Heart right ventricle (tissue), 16 donors: ENCODE measurements at regions not wholly inside any gene's neighbourhood (a gene's known extent, or its start where the extent isn't known, plus 50 kb on each side); places are given as distances from the start of the nearest gene placed in this dataset.

Experiments used
- ATAC-seq, 8 donors: fragments of 200-7000 bp; cut with Tn5 transposase; one replicate each; pipeline ENCODE4 v1.9.1; 2020; ENCODE audit warnings: mild to moderate bottlenecking in 8 of 8, moderate library complexity in 8 of 8, moderate number of reproducible peaks in 1 of 8
- DNase-seq, 2 donors: peaks; one replicate each; pipeline ENCODE4 v3.0.0-alpha.2; 2020
- H3K27ac ChIP-seq, 10 donors: fragments of 200-600 bp; sonication (generic) in 2 of 10; one replicate each; pipeline versions ENCODE4 v1.5.0 to v1.8.0; 2020 to 2022; ENCODE audit warnings: mild to moderate bottlenecking in 3 of 10
- H3K27me3 ChIP-seq, 7 donors: fragments of 200-600 bp; one replicate each; pipeline ENCODE4 v1.8.0; 2021 to 2022; ENCODE audit warnings: mild to moderate bottlenecking in 2 of 7
- H3K36me3 ChIP-seq, 9 donors: fragments of 200-600 bp; sonication (generic) in 1 of 9; one replicate each; pipeline versions ENCODE4 v1.5.0 to v1.8.0; 2020 to 2022; ENCODE audit warnings: mild to moderate bottlenecking in 2 of 9
- H3K4me1 ChIP-seq, 9 donors: fragments of 200-600 bp; sonication (generic) in 1 of 9; one replicate each; pipeline versions ENCODE4 v1.5.0 to v1.8.0; 2020 to 2022; ENCODE audit warnings: mild to moderate bottlenecking in 4 of 9
- H3K4me3 ChIP-seq, 10 donors: fragments of 200-600 bp; sonication (generic) in 2 of 10; one replicate each; pipeline versions ENCODE4 v1.5.0 to v1.8.0; 2020 to 2022; ENCODE audit warnings: mild to moderate bottlenecking in 7 of 10, moderate library complexity in 2 of 10
- H3K9me3 ChIP-seq, 11 donors: fragments of 200-600 bp in 10 of 11; sonication (generic) in 2 of 11; one replicate each; pipeline versions ENCODE4 v1.5.0 to v1.8.0; 2013 to 2022; ENCODE audit warnings: mild to moderate bottlenecking in 2 of 11, control low read depth in 1 of 11, moderate library complexity in 1 of 11
- CTCF ChIP-seq, 9 donors: fragments of 200-600 bp; sonication (generic) in 2 of 9; IDR thresholded peaks; one replicate each; pipeline versions ENCODE4 v1.5.0 to v1.8.0; 2021 to 2022; ENCODE audit warnings: antibody characterized with exemption in 9 of 9, mild to moderate bottlenecking in 5 of 9, moderate library complexity in 1 of 9
- WGBS, 2 donors: extraction: QIAGEN DNeasy Blood & Tissue Kit; methylation state at CpG; one replicate each; pipeline ENCODE4 v1.1.7; 2013; ENCODE audit warnings: inconsistent platforms in 1 of 2; 5-methylcytosine and 5-hydroxymethylcytosine counted together
- intact Hi-C, 10 donors: fragments of 100-400 bp; cut with DNase I; formaldehyde crosslinking; loops; one replicate each; pipeline versions ENCODE4 v1.11.1 to v1.14.2; 2022
- donor health status: Arrhythmogenic right ventricular cardiomyopathy.
- donor health status: ischemic (EF 13 %, LVEDD 7.1; RV severe dilation, severe dysfunction).
- donor health status: healthy with polysubstance abuse.
- donor health status: DM: no; HTN: yes; CAD: no.
- donor health status: DM: no; HTN: no; CAD: no.
- donor health status: ischemic (EF 25% LVEDD 6.9; RV normal size, moderate dysfunction).
- donor health status: ischemic (EF 25% LVEDD 5.7; RV mildly dilated, moderate dysfunction).
- donor health status: healthy.
- donor health status: DM: yes; HTN: yes; CAD: no.
- donor health status: Ischemic cardiomyopathy.
- donor health status: ischemic (EF 35%, LVEDD 5.7; RV mildly dilated, moderate dysfunction).
- donor health status: nonischemic (EF 11% LVEDD 7.7; RV severe dilation, severe dysfunction).
- donor health status: DM: yes; HTN: yes; CAD: no.
- donor health status: PGD.
- donor health status: ischemic (EF 29% LVEDD 5.4; RV normal size, mild dysfunction).
- donor health status: nonischemic (EF 23%, LVEDD 6.1; RV moderate dilation, normal function).

- Histone ChIP-seq H3K9me3 (peaks cover 0 to 8% (median 0%) of the 10 kb centered on the region in 11 donors), H3K27me3 (peaks cover 0 to 8% (median 0%) of the 10 kb centered on the region in 7 donors), H3K4me3 (no peak overlapping the region), H3K27ac (no peak overlapping the region), H3K36me3 (no peaks in the 10 kb centered on the region), H3K4me1 (peaks cover 0 to 4% (median 0%) of the 10 kb centered on the region in 9 donors)
- DNase-seq (no peak), ATAC-seq (no peak)
- whole genome bisulfite sequencing, 2 donors = 86 to 87% methylated on average over 40 of the region's 40 CpGs
- TF ChIP-seq CTCF (IDR thresholded peaks at IDR 0.05) = no peak
- intact Hi-C loops = no loop called here
Observed at GRCh38 chr4:3615386-3616286, 83.4 kb upstream of the LRPAP1 start.

GRCh38 chr4:3614731-3614980 is 82.4 kb upstream of the LRPAP1 start:
- ATAC-seq (no peak), DNase-seq (no peak)
- WGBS, 2 donors = 86% methylated on average over 8 of the region's 8 CpGs

GRCh38 chr4:3613967-3614730 is 81.9 kb upstream of the LRPAP1 start:
- H3K4me3 ChIP-seq = no peak overlapping the region
- WGBS, 2 donors = 48 to 53% methylated on average over 25 of the region's 25 CpGs
- DNase-seq = peak; percentile 22 to 41

More at GRCh38 chr4:3614731-3614980, 82.4 kb upstream of the LRPAP1 start:
- Histone ChIP-seq H3K4me1 (peaks cover 0 to 4% (median 0%) of the 10 kb centered on the region in 9 donors), H3K27ac (no peak overlapping the region), H3K36me3 (no peaks in the 10 kb centered on the region), H3K9me3 (peaks cover 0 to 8% (median 0%) of the 10 kb centered on the region in 11 donors), H3K27me3 (peaks cover 0 to 8% (median 0%) of the 10 kb centered on the region in 7 donors), H3K4me3 (no peak overlapping the region)
- no peak for TF ChIP-seq CTCF (IDR thresholded peaks at IDR 0.05)
- intact Hi-C loops = loop anchor here in 1 of 10 donors (5.0 kb wide), 1 partner anchor 507 kb away; no protein-coding TSS in a partner anchor

More at GRCh38 chr4:3613967-3614730, 81.9 kb upstream of the LRPAP1 start:
- H3K9me3 ChIP-seq = peaks cover 0 to 6% (median 0%) of the 10 kb centered on the region in 11 donors
- intact Hi-C loops = loop anchor here in 1 of 10 donors (5.0 kb wide), 1 partner anchor 507 kb away; no protein-coding TSS in a partner anchor
- peaks cover 0 to 4% (median 0%) of the 10 kb centered on the region in 9 donors for H3K4me1 ChIP-seq
- H3K27ac ChIP-seq = no peak overlapping the region
- ATAC-seq = peak; percentile 28 to 83 (median 67)
- TF ChIP-seq CTCF (IDR thresholded peaks at IDR 0.05) = no peak
- H3K36me3 ChIP-seq = no peaks in the 10 kb centered on the region
- H3K27me3 ChIP-seq = peaks cover 0 to 8% (median 0%) of the 10 kb centered on the region in 7 donors
